Liver (tissue), 8 donors: ENCODE measurements at regions not wholly inside any gene's neighbourhood (a gene's known extent, or its start where the extent isn't known, plus 50 kb on each side); places are given as distances from the start of the nearest gene placed in this dataset.

Experiments
- DNase-seq: peaks from one replicate; pipeline ENCODE4 v3.0.0-alpha.2; 2017; ENCODE audit warnings: low spot score
- H3K27ac ChIP-seq, 2 donors: one replicate each; pipeline ENCODE4 v1.7.0; 2013; ENCODE audit warnings: inconsistent platforms in 2 of 2, low read length in 2 of 2, control low read depth in 1 of 2, low read depth in 1 of 2, mild to moderate bottlenecking in 1 of 2
- H3K27me3 ChIP-seq, 4 donors: one replicate each; pipeline versions ENCODE4 v1.6.1 to v1.7.0; 2013; ENCODE audit warnings: low read length in 3 of 4, inconsistent platforms in 1 of 4, mild to moderate bottlenecking in 1 of 4, moderate library complexity in 1 of 4; ENCODE audit not compliant: control insufficient read depth in 4 of 4, insufficient read depth in 4 of 4
- H3K36me3 ChIP-seq, 4 donors: one replicate each; pipeline versions ENCODE4 v1.6.1 to v1.7.0; 2013; ENCODE audit warnings: low read length in 3 of 4, mild to moderate bottlenecking in 3 of 4, low read depth in 1 of 4, moderate library complexity in 1 of 4; ENCODE audit not compliant: control insufficient read depth in 4 of 4, insufficient read depth in 3 of 4
- H3K4me1 ChIP-seq, 4 donors: one replicate each; pipeline versions ENCODE4 v1.6.1 to v1.7.0; 2013; ENCODE audit warnings: low read length in 3 of 4, mild to moderate bottlenecking in 3 of 4, moderate library complexity in 1 of 4; ENCODE audit not compliant: control insufficient read depth in 4 of 4, insufficient read depth in 4 of 4
- H3K4me3 ChIP-seq, 3 donors: one replicate each; pipeline versions ENCODE4 v1.6.1 to v1.7.0; 2013; ENCODE audit warnings: low read length in 3 of 3, control low read depth in 1 of 3, low read depth in 1 of 3, mild to moderate bottlenecking in 1 of 3
- H3K9ac ChIP-seq, 2 donors: one replicate each; pipeline ENCODE4 v1.7.0; 2013; ENCODE audit warnings: low read length in 2 of 2, mild to moderate bottlenecking in 2 of 2, moderate library complexity in 2 of 2, control low read depth in 1 of 2, low read depth in 1 of 2
- H3K9me3 ChIP-seq, 4 donors: one replicate each; pipeline versions ENCODE4 v1.6.1 to v1.7.0; 2013; ENCODE audit warnings: low read length in 3 of 4; ENCODE audit not compliant: control insufficient read depth in 4 of 4
- FOXA1 ChIP-seq: IDR thresholded peaks from 2 replicates; pipeline ENCODE4 v1.6.1; 2016; ENCODE audit warnings: antibody characterized with exemption
- GABPA ChIP-seq, 2 donors: IDR thresholded peaks in 1 of 2; conservative IDR thresholded peaks in 1 of 2; 2 replicates each; pipeline ENCODE4 v1.6.1; 2016; ENCODE audit warnings: antibody characterized with exemption in 2 of 2, mild to moderate bottlenecking in 1 of 2, moderate library complexity in 1 of 2
- JUND ChIP-seq, 2 donors: IDR thresholded peaks; 2 replicates each; pipeline ENCODE4 v1.6.1; 2016; ENCODE audit warnings: antibody characterized with exemption in 2 of 2
- NR2F2 ChIP-seq: IDR thresholded peaks from 2 replicates; pipeline ENCODE4 v1.6.1; 2016; ENCODE audit warnings: antibody characterized with exemption
- RAD21 ChIP-seq, 2 donors: IDR thresholded peaks; 2 replicates each; pipeline ENCODE4 v1.6.1; 2016; ENCODE audit warnings: antibody characterized with exemption in 2 of 2, mild to moderate bottlenecking in 2 of 2
- RXRA ChIP-seq, 2 donors: IDR thresholded peaks; 2 replicates each; pipeline ENCODE4 v1.6.1; 2017 to 2018; ENCODE audit warnings: antibody characterized with exemption in 2 of 2, mild to moderate bottlenecking in 1 of 2
- YY1 ChIP-seq: IDR thresholded peaks from 2 replicates; pipeline ENCODE4 v1.6.1; 2016; ENCODE audit warnings: antibody characterized with exemption, mild to moderate bottlenecking
- WGBS: extraction: QIAGEN DNeasy Blood & Tissue Kit; methylation state at CpG from one replicate; pipeline ENCODE4 v1.1.7; 2013; 5-methylcytosine and 5-hydroxymethylcytosine counted together
- TF ChIP-seq, protein P1 (sequence below): IDR thresholded peaks from 2 replicates; pipeline ENCODE4 v1.6.1; 2016; ENCODE audit warnings: antibody characterized with exemption, mild to moderate bottlenecking
- TF ChIP-seq, protein P2 (sequence below): IDR thresholded peaks from 2 replicates; pipeline ENCODE4 v1.6.1; 2016; ENCODE audit warnings: antibody characterized with exemption
- TF ChIP-seq, protein P3 (sequence below): fragments of 150-350 bp; IDR thresholded peaks from 2 replicates; pipeline ENCODE4 v1.5.1; 2017; ENCODE audit warnings: improper control_type of control experiment, low read depth, low read length; ENCODE audit not compliant: missing input control
- donor health status: healthy.
- donor health status: healthy.
- donor health status: healthy.
- donor health status: healthy.
- donor health status: healthy.

DNA sequence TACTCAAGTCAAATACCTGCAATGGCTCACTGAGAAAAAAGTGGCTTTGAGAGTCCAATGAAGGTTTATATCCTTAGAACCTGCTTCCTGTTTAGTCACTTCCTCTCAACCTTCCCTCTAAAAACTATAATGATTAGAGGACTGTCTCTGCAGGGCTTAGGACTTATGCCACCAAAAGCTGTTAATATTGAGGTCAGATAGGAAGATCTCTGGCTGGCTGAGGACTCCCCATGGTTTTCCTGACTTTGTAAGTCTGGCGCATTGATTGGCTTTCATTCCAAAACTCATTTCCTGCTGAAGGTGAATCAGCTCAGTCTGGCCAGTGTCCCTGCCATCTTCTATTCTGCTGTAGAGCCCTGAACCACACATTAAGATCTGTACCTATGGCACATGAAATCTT is 140.9 kb upstream of the ANK2 start:
- H3K9me3 ChIP-seq: no peaks in the 10 kb centered on the region
- no peak overlapping the region for H3K9ac ChIP-seq
- H3K27me3 ChIP-seq: no peaks in the 10 kb centered on the region
- no peak for DNase-seq
- TF ChIP-seq, protein P1, sequence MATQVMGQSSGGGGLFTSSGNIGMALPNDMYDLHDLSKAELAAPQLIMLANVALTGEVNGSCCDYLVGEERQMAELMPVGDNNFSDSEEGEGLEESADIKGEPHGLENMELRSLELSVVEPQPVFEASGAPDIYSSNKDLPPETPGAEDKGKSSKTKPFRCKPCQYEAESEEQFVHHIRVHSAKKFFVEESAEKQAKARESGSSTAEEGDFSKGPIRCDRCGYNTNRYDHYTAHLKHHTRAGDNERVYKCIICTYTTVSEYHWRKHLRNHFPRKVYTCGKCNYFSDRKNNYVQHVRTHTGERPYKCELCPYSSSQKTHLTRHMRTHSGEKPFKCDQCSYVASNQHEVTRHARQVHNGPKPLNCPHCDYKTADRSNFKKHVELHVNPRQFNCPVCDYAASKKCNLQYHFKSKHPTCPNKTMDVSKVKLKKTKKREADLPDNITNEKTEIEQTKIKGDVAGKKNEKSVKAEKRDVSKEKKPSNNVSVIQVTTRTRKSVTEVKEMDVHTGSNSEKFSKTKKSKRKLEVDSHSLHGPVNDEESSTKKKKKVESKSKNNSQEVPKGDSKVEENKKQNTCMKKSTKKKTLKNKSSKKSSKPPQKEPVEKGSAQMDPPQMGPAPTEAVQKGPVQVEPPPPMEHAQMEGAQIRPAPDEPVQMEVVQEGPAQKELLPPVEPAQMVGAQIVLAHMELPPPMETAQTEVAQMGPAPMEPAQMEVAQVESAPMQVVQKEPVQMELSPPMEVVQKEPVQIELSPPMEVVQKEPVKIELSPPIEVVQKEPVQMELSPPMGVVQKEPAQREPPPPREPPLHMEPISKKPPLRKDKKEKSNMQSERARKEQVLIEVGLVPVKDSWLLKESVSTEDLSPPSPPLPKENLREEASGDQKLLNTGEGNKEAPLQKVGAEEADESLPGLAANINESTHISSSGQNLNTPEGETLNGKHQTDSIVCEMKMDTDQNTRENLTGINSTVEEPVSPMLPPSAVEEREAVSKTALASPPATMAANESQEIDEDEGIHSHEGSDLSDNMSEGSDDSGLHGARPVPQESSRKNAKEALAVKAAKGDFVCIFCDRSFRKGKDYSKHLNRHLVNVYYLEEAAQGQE: no peak
- TF ChIP-seq RAD21 (IDR thresholded peaks at IDR 0.05) (no peak), NR2F2 (no peak)
- no peak overlapping the region for H3K4me3 ChIP-seq
- no peaks in the 10 kb centered on the region for H3K36me3 ChIP-seq
- WGBS: 89% methylated on average over 1 of the region's 1 CpG
- H3K27ac ChIP-seq: no peak overlapping the region
- H3K4me1 ChIP-seq: peaks cover 0 to 8% (median 6%) of the 10 kb centered on the region in 4 donors

DNA sequence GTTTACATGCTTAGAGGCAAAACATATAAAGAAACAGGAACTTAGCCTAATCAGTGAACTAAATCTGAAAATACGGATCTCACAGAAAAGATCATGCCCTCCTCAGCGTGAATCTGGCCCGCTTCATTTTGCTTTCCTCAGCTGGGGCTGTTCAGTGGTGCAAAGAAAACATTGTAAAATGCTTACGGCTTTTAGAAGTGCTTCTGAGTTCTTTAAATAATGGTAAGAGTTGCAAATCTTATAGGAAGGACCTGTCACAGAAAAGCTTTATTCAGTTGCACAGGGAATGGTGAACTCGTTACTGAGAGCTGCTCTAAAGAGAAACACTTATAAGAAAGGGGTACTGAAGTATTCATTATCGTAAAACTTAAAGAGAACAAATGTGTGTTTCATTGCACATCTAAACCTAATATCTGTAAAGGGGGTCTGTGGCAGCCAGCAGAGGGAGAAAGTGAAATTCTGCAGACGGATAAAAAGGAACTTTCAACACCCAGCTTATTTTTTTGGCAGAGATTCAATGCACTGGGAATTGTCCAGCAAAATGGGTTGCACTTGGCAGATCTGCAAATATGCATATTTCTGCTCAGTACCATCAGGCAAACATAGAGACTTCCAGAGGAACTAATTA is 139.2 kb upstream of the ANK2 start:
- DNase-seq: no peak
- no peaks in the 10 kb centered on the region for H3K27me3 ChIP-seq
- H3K36me3 ChIP-seq: no peaks in the 10 kb centered on the region
- H3K9ac ChIP-seq: peak overlapping the region in 1 of 2 donors; percentile 64
- no peaks in the 10 kb centered on the region for H3K9me3 ChIP-seq
- TF ChIP-seq, protein P2, sequence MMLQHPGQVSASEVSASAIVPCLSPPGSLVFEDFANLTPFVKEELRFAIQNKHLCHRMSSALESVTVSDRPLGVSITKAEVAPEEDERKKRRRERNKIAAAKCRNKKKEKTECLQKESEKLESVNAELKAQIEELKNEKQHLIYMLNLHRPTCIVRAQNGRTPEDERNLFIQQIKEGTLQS: no peak
- peak; percentile 36 to 50 for TF ChIP-seq RAD21 (IDR thresholded peaks at IDR 0.05)
- TF ChIP-seq YY1: peak; percentile 23
- TF ChIP-seq, protein P3, sequence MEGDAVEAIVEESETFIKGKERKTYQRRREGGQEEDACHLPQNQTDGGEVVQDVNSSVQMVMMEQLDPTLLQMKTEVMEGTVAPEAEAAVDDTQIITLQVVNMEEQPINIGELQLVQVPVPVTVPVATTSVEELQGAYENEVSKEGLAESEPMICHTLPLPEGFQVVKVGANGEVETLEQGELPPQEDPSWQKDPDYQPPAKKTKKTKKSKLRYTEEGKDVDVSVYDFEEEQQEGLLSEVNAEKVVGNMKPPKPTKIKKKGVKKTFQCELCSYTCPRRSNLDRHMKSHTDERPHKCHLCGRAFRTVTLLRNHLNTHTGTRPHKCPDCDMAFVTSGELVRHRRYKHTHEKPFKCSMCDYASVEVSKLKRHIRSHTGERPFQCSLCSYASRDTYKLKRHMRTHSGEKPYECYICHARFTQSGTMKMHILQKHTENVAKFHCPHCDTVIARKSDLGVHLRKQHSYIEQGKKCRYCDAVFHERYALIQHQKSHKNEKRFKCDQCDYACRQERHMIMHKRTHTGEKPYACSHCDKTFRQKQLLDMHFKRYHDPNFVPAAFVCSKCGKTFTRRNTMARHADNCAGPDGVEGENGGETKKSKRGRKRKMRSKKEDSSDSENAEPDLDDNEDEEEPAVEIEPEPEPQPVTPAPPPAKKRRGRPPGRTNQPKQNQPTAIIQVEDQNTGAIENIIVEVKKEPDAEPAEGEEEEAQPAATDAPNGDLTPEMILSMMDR: peak; percentile 19
- peaks cover 0 to 8% (median 6%) of the 10 kb centered on the region in 4 donors for H3K4me1 ChIP-seq
- H3K4me3 ChIP-seq: peak overlapping the region; percentile 50 to 68 (median 59)
- 13% methylated on average over 7 of the region's 7 CpGs for WGBS
- H3K27ac ChIP-seq: no peak overlapping the region

DNA sequence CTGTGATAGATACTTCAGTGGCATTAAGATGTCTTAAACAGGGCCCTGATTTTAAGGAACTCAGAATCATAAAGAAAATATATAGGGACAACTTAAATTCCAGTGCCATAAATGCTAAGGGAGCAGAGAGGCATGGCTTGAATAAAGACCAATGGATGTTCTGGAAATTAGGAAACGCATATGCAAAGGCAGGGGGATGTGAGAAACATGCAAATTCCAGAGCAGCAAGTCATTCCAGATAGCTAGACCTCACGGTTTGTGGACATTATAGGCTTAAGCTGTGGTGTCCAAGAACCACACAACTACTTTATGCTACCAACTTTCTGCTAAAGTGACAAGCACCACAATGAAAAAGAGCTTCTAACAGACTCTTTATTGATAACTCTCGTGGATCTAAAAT is 132.6 kb upstream of the ANK2 start:
- no peaks in the 10 kb centered on the region for H3K4me1 ChIP-seq
- no peak overlapping the region for H3K9ac ChIP-seq
- H3K36me3 ChIP-seq: no peaks in the 10 kb centered on the region
- DNase-seq: no peak
- H3K27me3 ChIP-seq: no peaks in the 10 kb centered on the region
- 79% methylated on average over 3 of the region's 3 CpGs for WGBS
- no peaks in the 10 kb centered on the region for H3K9me3 ChIP-seq
- no peak overlapping the region for H3K4me3 ChIP-seq
- TF ChIP-seq GABPA (IDR thresholded peaks at IDR 0.05 in 1 of 2, conservative IDR thresholded peaks at IDR 0.05 in 1 of 2): no peak
- TF ChIP-seq FOXA1: no peak
- TF ChIP-seq, protein P1: no peak
- TF ChIP-seq RAD21 (IDR thresholded peaks at IDR 0.05): no peak
- no peak for TF ChIP-seq JUND (IDR thresholded peaks at IDR 0.05)
- TF ChIP-seq RXRA (IDR thresholded peaks at IDR 0.05): no peak
- no peak overlapping the region for H3K27ac ChIP-seq
